NCI-H1105 treated with DMSO at 0.1 percent for 48 hours (cell line): ENCODE measurements at regions not wholly inside any gene's neighbourhood (a gene's known extent, or its start where the extent isn't known, plus 50 kb on each side); places are given as distances from the start of the nearest gene placed in this dataset.
"Not testable (repeated sequence)": the region's sequence is repeated elsewhere in the genome, so short reads cannot be mapped to it uniquely, and the experiment has no call there.

Experiments
- DNase-seq: peaks from one replicate; lab custom pipeline; 2025; lab: John Stamatoyannopoulos, UW

DNA sequence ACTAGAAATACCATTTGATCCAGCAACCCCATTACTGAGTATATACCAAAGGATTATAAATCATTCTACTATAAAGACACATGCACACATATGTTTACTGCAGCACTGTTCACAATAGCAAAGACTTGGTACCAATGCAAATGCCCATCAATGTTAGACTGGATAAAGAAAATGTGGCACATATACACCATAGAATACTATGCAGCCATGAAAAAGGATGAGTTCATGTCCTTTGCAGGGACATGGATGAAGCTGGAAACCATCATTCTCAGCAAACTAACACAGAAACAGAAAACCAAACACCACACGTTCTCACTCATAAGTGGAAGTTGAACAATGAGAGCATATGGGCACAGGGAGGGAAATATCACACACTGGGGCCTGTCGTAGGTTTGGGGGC lies 106.0 kb downstream of the SPATA18 start:
- not testable (repeated sequence) for DNase-seq

DNA sequence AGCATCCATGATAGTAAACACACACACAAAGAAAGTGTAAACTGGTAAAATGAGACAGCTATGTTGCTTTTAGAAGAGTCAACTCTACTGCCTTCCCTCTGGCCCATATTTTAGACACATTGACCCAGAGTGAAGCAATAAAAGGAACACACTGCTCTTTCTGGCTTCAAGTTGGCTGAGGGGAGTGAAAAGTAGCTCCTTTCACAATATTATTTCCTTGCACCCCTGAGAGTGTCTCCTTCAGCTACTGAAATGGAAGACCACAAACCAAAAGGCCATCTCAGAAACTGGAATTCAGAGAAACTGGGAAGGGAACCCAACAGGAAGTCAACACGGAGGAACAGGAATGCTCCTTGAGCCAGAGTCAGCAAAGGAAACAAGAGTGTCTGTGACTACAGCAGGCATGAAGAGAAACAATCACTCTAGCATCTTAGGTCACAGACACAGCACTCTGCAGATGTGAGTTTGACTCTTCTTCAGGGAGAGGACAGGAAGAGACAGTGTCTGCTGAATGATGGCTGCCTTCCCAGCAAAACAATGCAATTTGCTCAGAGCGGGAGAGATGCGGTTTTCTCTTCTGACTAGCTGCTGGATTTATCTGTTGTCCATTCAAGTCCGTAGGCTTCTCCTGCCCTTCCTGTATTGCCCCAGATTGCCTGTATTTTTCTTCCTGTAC lies 106.7 kb downstream of the SPATA18 start:
- no peak for DNase-seq

- DNase-seq, result no peak
Observed at GRCh38 chr4:52160859-52161258, 109.8 kb downstream of the SPATA18 start.

DNA sequence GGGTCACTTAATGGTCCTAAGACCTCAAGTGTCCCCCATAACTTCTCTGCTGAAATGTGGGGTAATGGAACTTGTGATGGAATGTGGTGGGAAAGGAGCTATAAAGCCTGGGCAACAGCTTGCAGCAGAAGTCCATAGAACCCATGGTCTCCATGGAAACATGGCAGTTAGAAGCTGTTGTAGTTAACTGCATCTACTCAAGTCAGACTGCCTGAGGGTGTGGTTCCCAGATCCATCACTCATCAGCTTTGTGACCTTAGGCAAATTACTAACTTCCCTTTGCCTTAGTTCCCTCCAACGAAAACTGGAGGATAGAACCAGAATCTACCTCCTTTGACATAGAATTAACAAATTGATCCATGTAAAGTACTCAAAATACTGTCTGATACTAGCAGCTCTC lies 113.0 kb downstream of the SPATA18 start:
- no peak for DNase-seq

GRCh38 chr4:52172166-52172565 lies 121.1 kb downstream of the SPATA18 start:
- DNase-seq, result no peak

- no peak for DNase-seq
Observed at GRCh38 chr4:52173470-52174045, 122.5 kb downstream of the SPATA18 start.

DNA sequence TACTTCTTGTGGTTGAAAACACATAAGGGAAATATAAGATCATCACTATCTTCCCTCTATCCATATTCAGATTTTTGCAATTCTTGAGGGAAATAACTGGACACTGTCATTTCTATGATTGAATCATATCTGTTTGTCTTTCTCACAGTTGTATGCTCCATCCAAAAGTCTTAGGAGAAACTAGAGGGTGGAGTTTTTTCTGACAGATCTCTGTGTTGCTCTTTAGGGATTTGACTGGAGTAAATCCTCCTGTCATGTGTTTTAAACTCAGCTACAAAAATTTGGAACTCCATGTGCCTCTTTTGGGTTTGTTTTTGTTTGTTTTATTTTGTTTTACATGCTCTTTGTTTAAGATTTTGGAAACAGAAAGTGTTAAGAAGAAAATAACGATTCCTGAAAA lies 136.5 kb downstream of the SPATA18 start:
- DNase-seq, result no peak

DNA sequence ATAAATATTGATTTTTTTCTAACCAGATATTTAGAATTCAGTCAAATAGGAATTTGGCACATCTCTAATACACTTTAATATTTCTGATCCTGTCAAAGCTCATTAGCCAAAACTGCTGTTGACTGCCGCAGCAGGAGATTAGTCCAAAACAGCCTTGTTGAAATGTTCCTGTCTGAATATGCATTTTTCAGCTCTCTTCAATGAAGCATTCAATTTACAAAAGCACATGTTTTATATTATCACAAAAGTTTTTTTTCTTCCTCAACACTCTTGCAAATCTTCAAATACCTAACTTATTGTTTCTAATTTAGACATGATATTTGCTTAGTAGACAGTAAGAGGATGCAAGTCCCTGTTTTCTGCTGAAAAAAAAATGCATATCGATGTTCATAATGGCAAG lies 140.9 kb downstream of the SPATA18 start:
- DNase-seq, result no peak

DNA sequence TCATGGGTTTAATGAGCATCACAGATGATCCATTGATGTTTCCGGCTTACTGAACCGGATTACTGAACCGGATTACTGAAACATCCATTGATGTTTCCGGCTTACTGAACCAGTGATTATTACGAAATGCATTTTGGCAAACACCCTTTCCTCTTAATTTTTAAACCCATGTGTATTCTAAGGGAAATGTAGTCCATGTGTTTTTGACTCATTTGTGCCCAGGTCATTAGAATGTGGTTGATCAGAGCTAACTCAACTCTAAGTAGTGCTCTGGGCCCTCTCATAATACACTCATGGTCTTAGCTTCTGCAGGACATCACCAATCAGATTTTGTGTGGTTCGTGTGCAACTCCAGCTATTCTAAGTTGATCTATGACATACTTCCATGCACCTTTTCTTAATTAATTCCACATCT lies 141.6 kb downstream of the SPATA18 start:
- no peak for DNase-seq

GRCh38 chr4:52195869-52196268 lies 144.8 kb downstream of the SPATA18 start:
- no peak for DNase-seq

GRCh38 chr4:52196606-52197130 lies 145.6 kb downstream of the SPATA18 start:
- no peak for DNase-seq

DNA sequence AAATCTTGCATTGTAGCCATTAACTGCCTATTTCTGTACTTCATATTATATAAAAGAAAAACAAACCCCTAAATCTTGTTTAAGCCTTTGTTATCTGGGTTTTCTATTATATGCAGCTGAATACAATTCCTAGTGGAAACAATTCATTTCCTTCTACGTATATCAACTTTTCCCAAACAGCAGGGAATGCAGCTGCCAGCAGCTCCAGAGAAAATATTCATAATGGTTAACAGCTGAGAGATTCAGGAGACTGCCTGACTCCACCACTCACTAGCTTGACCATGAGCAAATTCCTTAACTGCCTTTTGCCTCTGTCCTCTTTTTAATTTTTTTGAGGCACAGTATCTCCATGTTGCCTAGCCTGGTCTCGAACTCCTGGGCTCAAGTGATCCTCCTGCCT lies 146.2 kb downstream of the SPATA18 start:
- DNase-seq, result no peak

GRCh38 chr4:52198294-52198693 lies 147.2 kb downstream of the SPATA18 start:
- DNase-seq, result no peak

- DNase-seq, result no peak
Observed at GRCh38 chr4:52199574-52200338, 148.7 kb downstream of the SPATA18 start.

- no peak for DNase-seq
Observed at GRCh38 chr4:52200339-52200725, 149.2 kb downstream of the SPATA18 start.

DNA sequence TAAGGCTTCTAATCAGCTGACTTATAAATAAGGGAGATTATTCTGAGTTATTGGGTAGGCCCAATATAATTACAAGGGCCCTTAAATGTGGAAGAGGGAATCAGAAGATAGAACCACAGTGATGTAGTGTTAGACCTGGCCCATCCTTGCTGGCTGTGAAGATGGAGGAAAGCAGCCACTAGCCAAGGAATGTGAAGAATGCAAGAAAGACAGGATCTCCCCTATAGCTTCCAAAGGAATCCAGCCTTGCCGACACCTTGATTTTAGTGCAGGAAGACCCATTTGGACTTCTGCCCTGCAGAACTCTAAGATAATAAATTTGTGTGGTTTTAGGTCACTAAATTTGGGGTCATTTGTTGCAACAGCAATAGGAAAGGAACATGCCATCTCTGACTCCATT lies 150.6 kb downstream of the SPATA18 start:
- no peak for DNase-seq

DNA sequence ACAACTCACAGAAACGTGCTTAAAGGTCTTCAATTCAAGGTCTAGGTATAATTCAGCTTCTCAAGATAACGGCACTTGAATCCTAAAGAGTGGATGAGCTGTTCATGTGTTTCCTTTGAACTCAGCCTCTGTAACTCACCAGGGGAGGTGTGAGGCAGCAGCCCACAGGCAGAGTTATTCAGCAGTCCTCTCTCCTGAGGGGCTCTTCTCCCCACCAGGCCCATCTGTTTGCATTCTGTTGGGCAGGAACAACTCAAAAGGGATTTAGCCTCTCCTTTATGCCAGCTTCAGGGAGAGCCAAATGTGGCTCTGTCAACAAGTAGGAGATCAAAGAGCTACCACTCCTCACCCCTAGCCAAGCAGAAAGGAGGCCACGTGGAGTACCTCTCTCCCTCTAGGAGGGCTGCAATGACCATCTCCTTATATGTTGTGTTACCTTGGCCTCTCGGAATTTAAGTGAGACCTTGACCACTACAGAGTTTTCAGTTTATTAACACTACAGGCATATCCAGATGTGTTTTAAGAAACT lies 151.2 kb downstream of the SPATA18 start:
- DNase-seq, result no peak

DNA sequence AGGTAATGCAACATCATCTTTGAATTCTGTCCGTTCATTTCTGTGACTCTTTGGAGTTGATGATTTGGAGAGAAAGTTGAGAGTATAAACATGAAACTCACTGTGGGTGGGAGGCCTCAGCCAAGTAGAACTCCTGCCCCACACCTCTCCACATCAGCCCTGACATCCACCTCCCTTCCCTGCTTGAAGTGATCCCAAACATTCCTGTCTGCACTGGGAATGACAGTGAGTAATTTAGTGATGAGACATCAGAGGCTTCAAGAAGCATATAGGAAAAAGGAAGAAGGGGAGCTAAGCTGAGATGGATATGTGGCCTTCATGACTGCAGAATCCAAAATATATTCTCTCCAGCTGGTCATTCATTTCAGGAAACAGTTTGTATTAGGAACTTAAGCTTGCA lies 151.8 kb downstream of the SPATA18 start:
- no peak for DNase-seq

DNA sequence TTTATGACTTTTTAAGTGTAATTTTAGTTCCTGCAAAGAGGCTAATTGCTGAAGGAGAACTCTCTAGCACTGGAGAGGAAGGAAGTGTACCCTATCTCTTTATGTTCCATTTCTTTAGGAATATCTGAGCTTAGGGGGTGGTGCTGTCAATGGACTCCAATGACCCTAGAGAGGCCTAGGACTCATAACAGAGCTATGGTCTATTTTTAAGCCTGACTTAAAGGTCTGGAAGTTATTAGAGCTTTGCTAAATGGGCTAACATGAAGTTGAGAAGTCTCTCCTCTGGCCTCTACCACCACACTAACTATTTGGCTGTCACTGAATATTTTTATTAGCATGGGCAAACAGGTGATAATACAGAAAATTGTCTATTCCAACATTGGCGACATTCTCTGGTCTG lies 152.2 kb downstream of the SPATA18 start:
- no peak for DNase-seq

GRCh38 chr4:52204921-52205320 lies 153.8 kb downstream of the SPATA18 start:
- no peak for DNase-seq

DNA sequence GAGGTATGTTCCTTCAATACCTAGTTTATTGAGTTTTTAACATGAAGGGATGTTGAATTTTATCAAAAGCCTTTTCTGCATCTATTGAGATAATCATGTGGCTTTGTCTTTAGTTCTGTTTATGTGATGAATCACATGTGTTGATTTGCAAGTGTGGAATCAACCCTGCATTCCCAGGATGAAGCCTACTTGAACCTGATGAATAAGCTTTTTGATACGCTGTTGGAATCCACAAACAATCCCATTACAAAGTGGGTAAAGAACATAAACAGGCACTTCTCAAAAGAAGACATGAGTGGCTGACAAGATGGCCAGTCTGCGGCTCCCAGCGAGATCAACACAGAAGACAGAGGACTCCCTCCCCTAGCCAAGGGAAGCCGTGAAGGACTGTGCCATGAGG lies 156.0 kb downstream of the SPATA18 start:
- DNase-seq, result not testable (repeated sequence)

GRCh38 chr4:52212702-52213101 lies 161.6 kb downstream of the SPATA18 start:
- no peak for DNase-seq

- no peak for DNase-seq
Observed at GRCh38 chr4:52231526-52231925, 180.4 kb downstream of the SPATA18 start.
